Panc1 (cell line): ENCODE measurements at regions not wholly inside any gene's neighbourhood (a gene's known extent, or its start where the extent isn't known, plus 50 kb on each side); places are given as distances from the start of the nearest gene placed in this dataset.

Source experiments
- POLR2AphosphoS5 ChIP-seq: IDR thresholded peaks from 2 replicates; pipeline ENCODE4 v1.6.1; 2012; ENCODE audit warnings: mild to moderate bottlenecking, low read depth, low read length, moderate library complexity
- TF ChIP-seq, protein P1 (sequence below): fragments of 450-650 bp; IDR thresholded peaks from 2 replicates; pipeline ENCODE4 v1.5.1; 2017; ENCODE audit warnings: mild to moderate bottlenecking

GRCh38 chr1:118485757-118486156 lies 300.7 kb upstream of the SPAG17 start:
- TF ChIP-seq, protein P1, sequence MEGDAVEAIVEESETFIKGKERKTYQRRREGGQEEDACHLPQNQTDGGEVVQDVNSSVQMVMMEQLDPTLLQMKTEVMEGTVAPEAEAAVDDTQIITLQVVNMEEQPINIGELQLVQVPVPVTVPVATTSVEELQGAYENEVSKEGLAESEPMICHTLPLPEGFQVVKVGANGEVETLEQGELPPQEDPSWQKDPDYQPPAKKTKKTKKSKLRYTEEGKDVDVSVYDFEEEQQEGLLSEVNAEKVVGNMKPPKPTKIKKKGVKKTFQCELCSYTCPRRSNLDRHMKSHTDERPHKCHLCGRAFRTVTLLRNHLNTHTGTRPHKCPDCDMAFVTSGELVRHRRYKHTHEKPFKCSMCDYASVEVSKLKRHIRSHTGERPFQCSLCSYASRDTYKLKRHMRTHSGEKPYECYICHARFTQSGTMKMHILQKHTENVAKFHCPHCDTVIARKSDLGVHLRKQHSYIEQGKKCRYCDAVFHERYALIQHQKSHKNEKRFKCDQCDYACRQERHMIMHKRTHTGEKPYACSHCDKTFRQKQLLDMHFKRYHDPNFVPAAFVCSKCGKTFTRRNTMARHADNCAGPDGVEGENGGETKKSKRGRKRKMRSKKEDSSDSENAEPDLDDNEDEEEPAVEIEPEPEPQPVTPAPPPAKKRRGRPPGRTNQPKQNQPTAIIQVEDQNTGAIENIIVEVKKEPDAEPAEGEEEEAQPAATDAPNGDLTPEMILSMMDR: no peak
- TF ChIP-seq POLR2AphosphoS5: no peak
